ENCODE measurements at regions not wholly inside any gene's neighbourhood (a gene's known extent, or its start where the extent isn't known, plus 50 kb on each side); places are given as distances from the start of the nearest gene placed in this dataset.
A peak's percentile ranks its signal among the peaks of the same experiment; 100 is the strongest.

- Histone ChIP-seq H3K27ac (ENCODE audit: low read length) (no peak overlapping the region), H3K4me1 (ENCODE audit: control insufficient read depth, low read depth, low read length) (peaks cover 34% of the 10 kb centered on the region), H3K36me3 (ENCODE audit: control insufficient read depth, low read depth, low read length) (no peaks in the 10 kb centered on the region), H3K4me3 (ENCODE audit: low read length) (no peak overlapping the region), H3K9ac (ENCODE audit: low read length) (no peak overlapping the region), H3K9me3 (ENCODE audit: control insufficient read depth, low read depth, low read length) (no peaks in the 10 kb centered on the region), H3K27me3 (ENCODE audit: control insufficient read depth, insufficient read depth, low read length) (peaks cover 37% of the 10 kb centered on the region)
These were observed 87.8 kb upstream of the SIRPA start for GRCh38 chr20:1807394-1807793.

- peaks cover 43% of the 10 kb centered on the region for H3K27me3 ChIP-seq (ENCODE audit: control insufficient read depth, insufficient read depth, low read length)
- no peaks in the 10 kb centered on the region for H3K9me3 ChIP-seq (ENCODE audit: control insufficient read depth, low read depth, low read length)
- no peak overlapping the region for H3K9ac ChIP-seq (ENCODE audit: low read length)
- peaks cover 31% of the 10 kb centered on the region for H3K4me1 ChIP-seq (ENCODE audit: control insufficient read depth, low read depth, low read length)
- no peak overlapping the region for H3K4me3 ChIP-seq (ENCODE audit: low read length)
- H3K27ac ChIP-seq (ENCODE audit: low read length) = no peak overlapping the region
- no peaks in the 10 kb centered on the region for H3K36me3 ChIP-seq (ENCODE audit: control insufficient read depth, low read depth, low read length)
These were observed 88.8 kb upstream of the SIRPA start for GRCh38 chr20:1806456-1806855.

GRCh38 chr20:1805816-1806215 lies 89.4 kb upstream of the SIRPA start:
- peaks cover 43% of the 10 kb centered on the region for H3K27me3 ChIP-seq (ENCODE audit: control insufficient read depth, insufficient read depth, low read length)
- no peak overlapping the region for H3K27ac ChIP-seq (ENCODE audit: low read length)
- H3K36me3 ChIP-seq (ENCODE audit: control insufficient read depth, low read depth, low read length) = no peaks in the 10 kb centered on the region
- H3K4me1 ChIP-seq (ENCODE audit: control insufficient read depth, low read depth, low read length) = peaks cover 25% of the 10 kb centered on the region
- H3K9ac ChIP-seq (ENCODE audit: low read length) = no peak overlapping the region
- no peak overlapping the region for H3K4me3 ChIP-seq (ENCODE audit: low read length)
- H3K9me3 ChIP-seq (ENCODE audit: control insufficient read depth, low read depth, low read length) = no peaks in the 10 kb centered on the region

GRCh38 chr20:1805161-1805581 lies 90.0 kb upstream of the SIRPA start:
- H3K27ac ChIP-seq (ENCODE audit: low read length) = no peak overlapping the region
- H3K36me3 ChIP-seq (ENCODE audit: control insufficient read depth, low read depth, low read length) = no peaks in the 10 kb centered on the region
- H3K4me3 ChIP-seq (ENCODE audit: low read length) = no peak overlapping the region
- no peak overlapping the region for H3K9ac ChIP-seq (ENCODE audit: low read length)
- H3K9me3 ChIP-seq (ENCODE audit: control insufficient read depth, low read depth, low read length) = no peaks in the 10 kb centered on the region
- H3K4me1 ChIP-seq (ENCODE audit: control insufficient read depth, low read depth, low read length) = peaks cover 21% of the 10 kb centered on the region
- H3K27me3 ChIP-seq (ENCODE audit: control insufficient read depth, insufficient read depth, low read length) = peaks cover 43% of the 10 kb centered on the region

- Histone ChIP-seq H3K9me3 (ENCODE audit: control insufficient read depth, low read depth, low read length) (no peaks in the 10 kb centered on the region), H3K9ac (ENCODE audit: low read length) (no peak overlapping the region), H3K36me3 (ENCODE audit: control insufficient read depth, low read depth, low read length) (no peaks in the 10 kb centered on the region), H3K27me3 (ENCODE audit: control insufficient read depth, insufficient read depth, low read length) (peaks cover 43% of the 10 kb centered on the region), H3K4me1 (ENCODE audit: control insufficient read depth, low read depth, low read length) (peaks cover 21% of the 10 kb centered on the region), H3K27ac (ENCODE audit: low read length) (no peak overlapping the region), H3K4me3 (ENCODE audit: low read length) (no peak overlapping the region)
These were observed 90.7 kb upstream of the SIRPA start for GRCh38 chr20:1804554-1804956.

- Histone ChIP-seq H3K4me1 (ENCODE audit: control insufficient read depth, low read depth, low read length) (peaks cover 21% of the 10 kb centered on the region), H3K4me3 (ENCODE audit: low read length) (peak overlapping the region; percentile 56), H3K9me3 (ENCODE audit: control insufficient read depth, low read depth, low read length) (no peaks in the 10 kb centered on the region), H3K27me3 (ENCODE audit: control insufficient read depth, insufficient read depth, low read length) (peaks cover 38% of the 10 kb centered on the region), H3K9ac (ENCODE audit: low read length) (peak overlapping the region; percentile 60), H3K36me3 (ENCODE audit: control insufficient read depth, low read depth, low read length) (no peaks in the 10 kb centered on the region), H3K27ac (ENCODE audit: low read length) (no peak overlapping the region)
These were observed 91.2 kb upstream of the SIRPA start for GRCh38 chr20:1803932-1804501.

GRCh38 chr20:1803061-1803931 lies 91.9 kb upstream of the SIRPA start:
- Histone ChIP-seq H3K9ac (ENCODE audit: low read length) (peak overlapping the region; percentile 60), H3K4me3 (ENCODE audit: low read length) (peak overlapping the region; percentile 56), H3K27ac (ENCODE audit: low read length) (no peak overlapping the region), H3K9me3 (ENCODE audit: control insufficient read depth, low read depth, low read length) (no peaks in the 10 kb centered on the region), H3K4me1 (ENCODE audit: control insufficient read depth, low read depth, low read length) (peaks cover 16% of the 10 kb centered on the region), H3K36me3 (ENCODE audit: control insufficient read depth, low read depth, low read length) (no peaks in the 10 kb centered on the region), H3K27me3 (ENCODE audit: control insufficient read depth, insufficient read depth, low read length) (peaks cover 33% of the 10 kb centered on the region)

GRCh38 chr20:1802385-1803060 lies 92.7 kb upstream of the SIRPA start:
- Histone ChIP-seq H3K27ac (ENCODE audit: low read length) (no peak overlapping the region), H3K9ac (ENCODE audit: low read length) (peak overlapping the region; percentile 60), H3K4me3 (ENCODE audit: low read length) (peak overlapping the region; percentile 56), H3K27me3 (ENCODE audit: control insufficient read depth, insufficient read depth, low read length) (peaks cover 33% of the 10 kb centered on the region), H3K36me3 (ENCODE audit: control insufficient read depth, low read depth, low read length) (no peaks in the 10 kb centered on the region), H3K9me3 (ENCODE audit: control insufficient read depth, low read depth, low read length) (no peaks in the 10 kb centered on the region), H3K4me1 (ENCODE audit: control insufficient read depth, low read depth, low read length) (peaks cover 11% of the 10 kb centered on the region)

GRCh38 chr20:1801929-1802306 lies 93.3 kb upstream of the SIRPA start:
- no peaks in the 10 kb centered on the region for H3K36me3 ChIP-seq (ENCODE audit: control insufficient read depth, low read depth, low read length)
- H3K4me1 ChIP-seq (ENCODE audit: control insufficient read depth, low read depth, low read length) = peaks cover 11% of the 10 kb centered on the region
- H3K4me3 ChIP-seq (ENCODE audit: low read length) = peak overlapping the region; percentile 56
- no peak overlapping the region for H3K9ac ChIP-seq (ENCODE audit: low read length)
- H3K9me3 ChIP-seq (ENCODE audit: control insufficient read depth, low read depth, low read length) = no peaks in the 10 kb centered on the region
- peaks cover 33% of the 10 kb centered on the region for H3K27me3 ChIP-seq (ENCODE audit: control insufficient read depth, insufficient read depth, low read length)
- H3K27ac ChIP-seq (ENCODE audit: low read length) = no peak overlapping the region

GRCh38 chr20:1801225-1801928 lies 93.8 kb upstream of the SIRPA start:
- H3K9ac ChIP-seq (ENCODE audit: low read length) = no peak overlapping the region
- no peaks in the 10 kb centered on the region for H3K36me3 ChIP-seq (ENCODE audit: control insufficient read depth, low read depth, low read length)
- H3K9me3 ChIP-seq (ENCODE audit: control insufficient read depth, low read depth, low read length) = no peaks in the 10 kb centered on the region
- H3K4me1 ChIP-seq (ENCODE audit: control insufficient read depth, low read depth, low read length) = peaks cover 11% of the 10 kb centered on the region
- peaks cover 32% of the 10 kb centered on the region for H3K27me3 ChIP-seq (ENCODE audit: control insufficient read depth, insufficient read depth, low read length)
- H3K4me3 ChIP-seq (ENCODE audit: low read length) = no peak overlapping the region
- no peak overlapping the region for H3K27ac ChIP-seq (ENCODE audit: low read length)

GRCh38 chr20:1800777-1801176 lies 94.4 kb upstream of the SIRPA start:
- Histone ChIP-seq H3K27ac (ENCODE audit: low read length) (no peak overlapping the region), H3K4me1 (ENCODE audit: control insufficient read depth, low read depth, low read length) (peaks cover 11% of the 10 kb centered on the region), H3K27me3 (ENCODE audit: control insufficient read depth, insufficient read depth, low read length) (peaks cover 26% of the 10 kb centered on the region), H3K36me3 (ENCODE audit: control insufficient read depth, low read depth, low read length) (no peaks in the 10 kb centered on the region), H3K4me3 (ENCODE audit: low read length) (no peak overlapping the region), H3K9me3 (ENCODE audit: control insufficient read depth, low read depth, low read length) (no peaks in the 10 kb centered on the region), H3K9ac (ENCODE audit: low read length) (no peak overlapping the region)

All from iPS-18a (cell line).